ENCODE measurements at regions not wholly inside any gene's neighbourhood (a gene's known extent, or its start where the extent isn't known, plus 50 kb on each side); places are given as distances from the start of the nearest gene placed in this dataset.

DNA sequence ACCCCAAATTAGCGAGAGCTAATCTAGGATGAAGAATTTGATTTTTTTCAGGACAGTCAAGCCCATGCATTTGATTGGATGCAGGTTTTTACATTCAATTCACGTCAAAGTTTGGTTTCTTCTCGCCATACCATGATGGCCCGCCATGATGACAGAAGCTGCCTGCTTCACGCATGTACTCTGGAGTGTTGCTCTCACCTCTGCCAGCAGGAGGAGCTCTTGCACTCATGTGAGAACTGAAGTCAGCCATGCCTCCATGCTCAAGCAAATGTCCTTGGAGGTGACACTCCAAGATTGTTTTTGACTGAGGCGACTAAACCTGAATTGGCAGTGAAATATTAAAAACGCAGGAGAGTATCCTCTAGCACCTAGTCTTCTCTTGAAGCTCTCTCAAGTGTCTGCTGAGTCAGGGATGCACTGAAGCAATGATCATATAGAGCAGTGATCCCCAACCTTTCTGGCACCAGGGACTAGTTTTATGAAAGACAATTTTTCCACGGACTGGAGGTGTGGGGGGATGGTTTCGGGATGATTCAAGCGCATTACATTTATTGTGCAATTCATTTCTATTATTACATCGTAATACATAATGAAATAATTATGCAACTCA, 120.9 kb downstream of the SAMMSON start:
- H3K4me1 ChIP-seq (replicated peaks in 1 of 2): no peaks in the 10 kb centered on the region
- no peak overlapping the region for H3K27ac ChIP-seq
- in situ Hi-C loops (cut with MboI; ENCODE audit: low pct_unique_long_range_greater_than_20kb in 2 of 9, low sequenced_read_pairs in 9 of 9, unreplicated experiment in 9 of 9): no loop called here
- 52 to 100% (median 94%) methylated on average over 2 to 10 of the region's 11 CpGs; no CpG with 5 or more reads in 1 of the 10 experiments for WGBS, 10 experiments
- peak in 3 of 8 experiments; percentile 33 to 67 (median 40) for ATAC-seq (replicated peaks in 6 of 8)
- no peak overlapping the region for H3K4me3 ChIP-seq

GRCh38 chr3:70127192-70127591, 127.7 kb downstream of the SAMMSON start:
- Histone ChIP-seq H3K27ac (no peak overlapping the region), H3K4me3 (no peak overlapping the region), H3K4me1 (replicated peaks in 1 of 2) (no peaks in the 10 kb centered on the region)
- in situ Hi-C loops (cut with MboI; ENCODE audit: low pct_unique_long_range_greater_than_20kb in 2 of 9, low sequenced_read_pairs in 9 of 9, unreplicated experiment in 9 of 9): no loop called here
- no peak for ATAC-seq (replicated peaks in 6 of 8)
- 43 to 88% (median 80%) methylated on average over 1 of the region's 1 CpG; no CpG with 5 or more reads in 3 of the 10 experiments for WGBS, 10 experiments

DNA sequence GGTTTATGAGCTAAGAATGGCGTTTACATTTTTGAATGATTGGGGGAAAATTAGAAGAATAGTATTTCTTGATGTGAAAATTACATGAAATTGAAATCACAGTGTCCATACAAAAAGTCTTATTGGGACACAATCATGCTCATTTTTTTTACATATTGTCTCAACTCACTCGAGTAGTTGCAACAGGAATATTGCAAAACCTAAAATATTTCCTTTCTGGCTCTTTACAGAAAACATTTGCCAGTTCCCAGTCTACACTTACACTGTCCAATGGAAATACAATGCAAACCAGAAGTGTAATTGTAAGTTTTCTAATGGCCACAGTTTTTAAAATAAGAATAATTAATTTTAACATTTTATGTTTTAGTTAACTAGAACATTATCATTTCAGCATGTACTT, 137.8 kb downstream of the SAMMSON start:
- 0 to 93% (median 71%) methylated on average over 1 to 2 of the region's 2 CpGs; no CpG with 5 or more reads in 1 of the 10 experiments for WGBS, 10 experiments
- Histone ChIP-seq H3K27ac (no peak overlapping the region), H3K4me1 (replicated peaks in 1 of 2) (no peaks in the 10 kb centered on the region), H3K4me3 (no peak overlapping the region)
- in situ Hi-C loops (cut with MboI; ENCODE audit: low pct_unique_long_range_greater_than_20kb in 2 of 9, low sequenced_read_pairs in 9 of 9, unreplicated experiment in 9 of 9): no loop called here
- ATAC-seq (replicated peaks in 6 of 8): no peak

GRCh38 chr3:70138606-70139005, 139.1 kb downstream of the SAMMSON start:
- 0 to 100% (median 0%) methylated on average over 1 of the region's 1 CpG; no CpG with 5 or more reads in 1 of the 10 experiments for WGBS, 10 experiments
- Histone ChIP-seq H3K4me1 (replicated peaks in 1 of 2) (no peaks in the 10 kb centered on the region), H3K27ac (no peak overlapping the region), H3K4me3 (no peak overlapping the region)
- ATAC-seq (replicated peaks in 6 of 8): no peak
- in situ Hi-C loops (cut with MboI; ENCODE audit: low pct_unique_long_range_greater_than_20kb in 2 of 9, low sequenced_read_pairs in 9 of 9, unreplicated experiment in 9 of 9): no loop called here
